GM12873 (cell line): ENCODE measurements at regions not wholly inside any gene's neighbourhood (a gene's known extent, or its start where the extent isn't known, plus 50 kb on each side); places are given as distances from the start of the nearest gene placed in this dataset.

Experiments
- TF ChIP-seq, protein P1 (sequence below): IDR thresholded peaks from 2 replicates; pipeline ENCODE4 v1.5.1; 2012; ENCODE audit warnings: low read depth, mild to moderate bottlenecking, moderate library complexity, low read length, control low read depth; ENCODE audit not compliant: insufficient read depth; ENCODE audit errors: missing control alignments

DNA sequence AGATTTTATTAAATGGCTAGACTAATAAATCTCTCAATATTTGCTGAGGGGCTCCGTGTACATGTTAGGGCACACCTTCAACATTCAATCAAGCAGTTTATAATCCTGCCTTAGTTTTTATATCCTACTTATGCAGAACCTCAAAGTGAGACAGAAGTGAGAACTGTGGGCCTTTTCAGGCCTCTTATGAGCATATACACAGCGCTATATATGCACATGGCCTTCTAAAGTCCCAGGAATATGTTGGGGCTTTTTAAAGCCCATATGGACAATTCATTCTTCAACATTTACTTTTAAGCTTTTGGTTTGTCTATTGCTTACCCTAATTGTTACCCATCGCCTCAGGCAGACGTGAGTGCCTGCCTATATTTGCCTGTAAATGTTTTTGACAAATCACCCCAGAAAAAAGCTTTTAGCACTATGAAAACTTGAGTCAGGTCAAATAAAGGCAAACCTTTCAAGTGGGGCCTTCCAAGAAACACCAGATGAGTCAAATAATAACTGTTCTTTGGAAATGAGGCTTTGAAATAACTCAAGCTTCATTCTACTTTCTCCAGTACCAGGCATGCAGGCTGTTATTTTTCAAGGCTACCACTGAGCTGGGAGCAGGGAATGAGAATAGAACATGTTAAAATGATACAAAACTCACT, 58.2 kb downstream of the ESM1 start:
- TF ChIP-seq, protein P1, sequence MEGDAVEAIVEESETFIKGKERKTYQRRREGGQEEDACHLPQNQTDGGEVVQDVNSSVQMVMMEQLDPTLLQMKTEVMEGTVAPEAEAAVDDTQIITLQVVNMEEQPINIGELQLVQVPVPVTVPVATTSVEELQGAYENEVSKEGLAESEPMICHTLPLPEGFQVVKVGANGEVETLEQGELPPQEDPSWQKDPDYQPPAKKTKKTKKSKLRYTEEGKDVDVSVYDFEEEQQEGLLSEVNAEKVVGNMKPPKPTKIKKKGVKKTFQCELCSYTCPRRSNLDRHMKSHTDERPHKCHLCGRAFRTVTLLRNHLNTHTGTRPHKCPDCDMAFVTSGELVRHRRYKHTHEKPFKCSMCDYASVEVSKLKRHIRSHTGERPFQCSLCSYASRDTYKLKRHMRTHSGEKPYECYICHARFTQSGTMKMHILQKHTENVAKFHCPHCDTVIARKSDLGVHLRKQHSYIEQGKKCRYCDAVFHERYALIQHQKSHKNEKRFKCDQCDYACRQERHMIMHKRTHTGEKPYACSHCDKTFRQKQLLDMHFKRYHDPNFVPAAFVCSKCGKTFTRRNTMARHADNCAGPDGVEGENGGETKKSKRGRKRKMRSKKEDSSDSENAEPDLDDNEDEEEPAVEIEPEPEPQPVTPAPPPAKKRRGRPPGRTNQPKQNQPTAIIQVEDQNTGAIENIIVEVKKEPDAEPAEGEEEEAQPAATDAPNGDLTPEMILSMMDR = no peak

DNA sequence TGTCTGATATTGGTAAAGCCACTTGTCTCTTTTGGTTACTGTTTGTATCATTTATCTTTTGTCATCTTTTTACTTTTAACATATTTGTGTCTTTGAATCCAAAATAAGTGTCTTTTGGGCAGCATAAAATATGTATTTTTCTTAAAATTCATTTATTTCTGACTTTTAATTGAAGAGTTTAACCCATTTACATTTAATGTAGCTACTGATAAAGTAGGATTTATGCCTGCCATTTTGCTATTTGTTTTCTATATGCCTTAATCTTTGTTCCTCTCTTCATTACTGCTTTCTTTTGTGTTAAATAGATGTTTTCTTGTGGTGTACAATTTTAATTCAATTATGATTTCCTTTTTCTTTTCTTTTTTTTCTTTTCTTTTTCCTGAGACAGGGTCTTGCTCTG, 60.9 kb downstream of the ESM1 start:
- TF ChIP-seq, protein P1 = no peak

DNA sequence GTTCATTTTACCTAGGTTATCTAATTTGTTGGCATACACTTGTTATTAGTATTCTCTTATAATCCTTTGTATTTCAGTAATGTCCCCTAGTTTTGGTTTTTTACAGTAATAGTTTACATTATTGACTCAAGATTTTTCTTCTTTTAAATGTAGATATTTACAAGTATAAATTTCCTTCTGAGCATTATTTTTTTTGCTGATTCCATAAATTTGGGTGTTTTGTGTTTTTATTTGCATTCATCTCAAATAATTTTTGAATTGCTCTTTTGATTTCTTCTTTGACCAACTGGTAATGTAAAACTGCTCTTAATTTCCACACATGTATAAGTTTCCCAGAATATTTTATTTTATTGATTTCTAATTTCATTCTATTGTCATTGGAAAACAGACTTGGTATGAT, 68.1 kb downstream of the ESM1 start:
- TF ChIP-seq, protein P1 = no peak

DNA sequence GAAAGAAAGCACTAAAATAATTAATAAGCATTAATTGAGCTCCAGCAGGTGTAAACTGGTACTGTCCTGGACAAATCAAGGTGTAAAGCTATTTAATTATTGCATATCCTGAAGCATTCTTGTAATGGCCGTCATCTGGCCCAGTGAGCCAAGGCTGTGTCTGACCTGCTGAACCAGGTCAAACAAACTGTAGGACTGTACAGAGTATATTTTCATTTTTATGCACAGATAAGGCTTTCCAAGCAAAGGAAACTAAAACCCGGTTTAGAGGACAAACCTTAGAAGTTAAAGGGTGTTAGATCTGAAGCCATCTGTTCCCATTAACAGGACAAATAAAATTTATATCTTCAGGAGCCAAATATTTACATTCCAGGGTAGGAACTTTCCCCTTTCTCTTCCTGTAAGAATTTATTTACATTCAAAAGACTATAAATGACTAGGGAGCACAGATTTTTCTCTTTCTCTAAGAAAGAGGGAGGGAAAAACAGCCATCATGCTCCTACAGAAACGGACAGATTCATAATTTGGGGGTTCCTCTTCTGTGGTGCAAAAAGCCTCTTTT, 69.8 kb downstream of the ESM1 start:
- TF ChIP-seq, protein P1 = no peak

DNA sequence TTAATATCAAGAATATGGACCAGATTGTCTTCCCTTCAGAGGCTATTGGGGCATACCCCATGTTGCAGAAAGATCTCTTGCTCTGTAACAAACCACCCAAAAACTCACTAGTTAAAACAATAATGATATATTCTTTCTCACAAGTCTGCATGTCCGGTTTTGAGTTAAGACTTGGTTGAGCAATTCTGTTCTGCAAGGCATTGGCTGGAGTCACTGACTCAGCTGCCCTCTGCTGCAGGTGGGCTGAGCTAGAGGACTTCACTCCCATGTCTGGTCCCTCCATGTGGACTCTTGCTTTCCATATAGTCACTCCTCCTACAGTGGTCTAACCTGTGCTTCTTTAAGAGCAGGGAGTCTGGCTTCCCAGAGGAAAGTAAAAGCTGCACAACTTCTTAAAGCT, 73.4 kb downstream of the ESM1 start:
- TF ChIP-seq, protein P1 = no peak

DNA sequence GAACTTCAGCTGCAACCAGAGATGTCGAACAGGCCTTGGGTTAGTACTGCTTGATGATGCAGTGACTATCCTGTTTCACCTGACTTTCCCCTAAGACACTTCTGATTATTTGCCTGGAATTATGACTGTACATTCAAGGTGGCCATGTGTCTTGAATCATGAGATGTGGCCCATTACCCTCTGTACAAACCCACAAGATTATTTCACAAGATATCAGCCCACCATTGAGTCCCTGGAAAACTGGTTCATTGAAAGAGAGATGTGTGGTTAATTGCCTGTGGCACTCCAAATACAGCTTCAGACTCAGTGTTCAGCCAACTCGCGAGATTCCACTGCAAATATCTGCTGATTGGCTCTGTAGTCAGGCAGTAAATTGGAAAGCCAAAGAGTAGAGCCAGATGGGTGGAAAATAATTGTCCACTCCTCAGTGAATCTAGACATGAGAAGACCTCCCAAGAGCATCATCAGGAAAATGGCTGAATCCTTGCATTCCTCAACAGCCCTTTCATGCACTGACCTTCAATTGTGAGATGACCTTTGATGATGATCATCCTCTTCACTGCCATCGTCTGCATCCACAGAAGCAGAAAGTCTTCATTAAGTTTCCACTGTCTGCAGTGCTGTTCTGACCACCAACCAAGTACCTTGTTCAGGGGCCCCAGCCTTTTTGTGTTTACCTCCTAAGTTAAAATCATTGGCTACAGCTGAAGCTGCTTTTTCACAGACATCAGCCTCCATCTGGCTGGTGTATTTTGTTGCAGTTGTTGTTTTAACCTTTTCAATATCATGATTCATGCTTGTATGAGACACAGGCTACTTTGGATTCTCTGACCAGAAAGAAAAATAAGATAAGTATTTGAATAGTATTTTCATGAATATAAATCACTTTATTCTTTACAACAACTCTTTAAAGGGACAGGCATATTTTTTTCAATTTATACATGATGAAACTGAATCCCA, 75.2 kb downstream of the ESM1 start:
- TF ChIP-seq, protein P1 = no peak
